Muscle layer of duodenum (tissue), 2 donors: ENCODE measurements at regions not wholly inside any gene's neighbourhood (a gene's known extent, or its start where the extent isn't known, plus 50 kb on each side); places are given as distances from the start of the nearest gene placed in this dataset.

ENCODE experiments used
- H3K27ac ChIP-seq: one replicate; pipeline ENCODE4 v1.7.0; 2013; ENCODE audit warnings: mild to moderate bottlenecking, low read length
- H3K27me3 ChIP-seq: one replicate; pipeline ENCODE4 v1.7.0; 2013; ENCODE audit warnings: low read depth, mild to moderate bottlenecking, control low read depth, low read length
- H3K36me3 ChIP-seq, 2 donors: one replicate each; pipeline ENCODE4 v1.7.0; 2013; ENCODE audit warnings: low read length in 2 of 2, control low read depth in 1 of 2, mild to moderate bottlenecking in 1 of 2; ENCODE audit not compliant: insufficient read depth in 2 of 2, control insufficient read depth in 1 of 2
- H3K4me1 ChIP-seq, 2 donors: one replicate each; pipeline ENCODE4 v1.7.0; 2013; ENCODE audit warnings: low read length in 2 of 2, mild to moderate bottlenecking in 2 of 2, control low read depth in 1 of 2, moderate library complexity in 1 of 2; ENCODE audit not compliant: insufficient read depth in 2 of 2, control insufficient read depth in 1 of 2
- H3K4me3 ChIP-seq, 2 donors: one replicate each; pipeline ENCODE4 v1.7.0; 2013; ENCODE audit warnings: low read length in 2 of 2, low read depth in 1 of 2, mild to moderate bottlenecking in 1 of 2
- H3K9me3 ChIP-seq, 2 donors: one replicate each; pipeline ENCODE4 v1.7.0; 2013; ENCODE audit warnings: low read length in 2 of 2, control low read depth in 1 of 2, mild to moderate bottlenecking in 1 of 2; ENCODE audit not compliant: control insufficient read depth in 1 of 2
- donor health status: healthy.

DNA sequence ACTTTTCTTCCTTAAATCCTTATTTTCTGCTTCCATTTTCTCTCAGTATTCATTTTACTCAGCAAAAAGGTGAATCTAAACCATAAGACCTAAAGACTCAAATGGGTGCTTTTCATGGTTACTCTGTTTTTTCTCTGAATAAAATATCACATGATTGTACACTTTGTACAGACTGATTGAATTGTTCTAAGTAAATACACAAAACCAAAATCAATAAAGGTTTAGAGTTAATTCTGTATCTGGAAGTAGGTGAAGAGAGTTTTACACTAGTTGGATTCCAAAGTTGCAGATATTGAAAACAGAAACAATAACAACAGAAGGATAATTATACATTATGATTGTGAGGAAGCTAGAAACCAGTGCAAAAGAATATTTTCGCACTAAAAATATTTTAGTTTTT lies 546.2 kb downstream of the TUSC7 start:
- Histone ChIP-seq H3K4me1 (no peaks in the 10 kb centered on the region), H3K27ac (no peak overlapping the region), H3K9me3 (no peaks in the 10 kb centered on the region), H3K36me3 (no peaks in the 10 kb centered on the region), H3K27me3 (no peaks in the 10 kb centered on the region), H3K4me3 (no peak overlapping the region)

DNA sequence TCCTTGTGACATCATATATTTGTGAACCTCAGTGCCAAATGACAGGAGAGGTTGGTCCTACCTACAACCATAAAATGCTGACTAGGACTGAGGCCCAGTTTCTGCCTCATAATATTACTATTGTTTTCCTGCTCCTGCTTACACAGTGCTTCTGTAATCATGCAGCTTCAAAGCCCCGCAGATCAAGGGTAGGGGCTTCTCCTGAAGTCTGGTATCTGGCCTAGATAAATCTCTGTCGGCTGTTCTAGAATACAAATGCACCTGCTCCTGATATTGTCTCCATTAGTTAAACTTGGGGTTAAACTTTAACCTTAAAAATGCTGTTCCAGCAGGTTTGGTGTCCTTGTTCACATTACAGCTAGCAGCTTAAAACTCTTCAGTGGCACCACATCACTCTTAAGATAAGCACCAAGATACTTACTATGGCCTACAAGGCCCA lies 552.4 kb downstream of the TUSC7 start:
- no peaks in the 10 kb centered on the region for H3K27me3 ChIP-seq
- H3K36me3 ChIP-seq = no peaks in the 10 kb centered on the region
- H3K27ac ChIP-seq = no peak overlapping the region
- no peaks in the 10 kb centered on the region for H3K9me3 ChIP-seq
- H3K4me1 ChIP-seq = peaks cover 0 to 6% of the 10 kb centered on the region in 2 donors
- no peak overlapping the region for H3K4me3 ChIP-seq

DNA sequence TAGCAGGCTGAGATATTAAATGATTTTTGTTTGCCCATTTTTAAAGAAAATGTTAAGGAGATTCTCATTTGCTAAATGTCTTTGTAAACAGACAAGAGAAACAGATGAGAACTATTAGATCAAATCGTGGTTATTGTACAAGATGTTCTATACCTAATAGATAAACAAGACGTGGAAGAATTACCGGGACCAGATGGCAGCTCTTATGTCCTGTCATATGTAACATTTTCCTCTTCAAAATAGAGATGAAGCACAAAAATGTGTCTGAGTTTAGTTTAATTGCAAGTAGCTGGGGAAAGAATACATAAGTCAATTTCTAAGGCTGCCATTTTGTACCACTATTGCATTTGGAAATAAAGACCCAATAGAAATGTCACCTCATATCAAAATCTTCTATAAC lies 553.7 kb downstream of the TUSC7 start:
- Histone ChIP-seq H3K9me3 (no peaks in the 10 kb centered on the region), H3K4me1 (peaks cover 0 to 6% of the 10 kb centered on the region in 2 donors), H3K27me3 (no peaks in the 10 kb centered on the region), H3K36me3 (no peaks in the 10 kb centered on the region), H3K4me3 (no peak overlapping the region), H3K27ac (no peak overlapping the region)

DNA sequence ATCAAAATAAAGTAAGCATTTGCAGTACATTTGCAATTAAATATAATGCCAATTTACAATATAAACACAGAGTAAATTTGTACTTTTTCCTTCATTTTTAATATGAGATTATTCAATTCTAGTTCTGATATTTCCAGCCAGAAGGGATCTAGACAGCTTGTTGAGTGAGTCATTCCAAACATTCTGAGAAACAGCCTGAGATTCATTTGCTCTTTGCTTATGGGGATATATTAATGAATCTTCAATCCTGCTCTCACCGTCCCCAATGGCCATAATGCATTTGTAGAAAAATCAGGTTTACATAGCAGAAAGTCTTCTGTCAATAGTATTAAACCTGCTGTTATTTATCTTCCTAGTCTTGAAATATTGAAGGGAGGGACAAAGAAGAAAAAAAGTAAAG lies 554.2 kb downstream of the TUSC7 start:
- no peaks in the 10 kb centered on the region for H3K27me3 ChIP-seq
- no peaks in the 10 kb centered on the region for H3K36me3 ChIP-seq
- peaks cover 0 to 6% of the 10 kb centered on the region in 2 donors for H3K4me1 ChIP-seq

DNA sequence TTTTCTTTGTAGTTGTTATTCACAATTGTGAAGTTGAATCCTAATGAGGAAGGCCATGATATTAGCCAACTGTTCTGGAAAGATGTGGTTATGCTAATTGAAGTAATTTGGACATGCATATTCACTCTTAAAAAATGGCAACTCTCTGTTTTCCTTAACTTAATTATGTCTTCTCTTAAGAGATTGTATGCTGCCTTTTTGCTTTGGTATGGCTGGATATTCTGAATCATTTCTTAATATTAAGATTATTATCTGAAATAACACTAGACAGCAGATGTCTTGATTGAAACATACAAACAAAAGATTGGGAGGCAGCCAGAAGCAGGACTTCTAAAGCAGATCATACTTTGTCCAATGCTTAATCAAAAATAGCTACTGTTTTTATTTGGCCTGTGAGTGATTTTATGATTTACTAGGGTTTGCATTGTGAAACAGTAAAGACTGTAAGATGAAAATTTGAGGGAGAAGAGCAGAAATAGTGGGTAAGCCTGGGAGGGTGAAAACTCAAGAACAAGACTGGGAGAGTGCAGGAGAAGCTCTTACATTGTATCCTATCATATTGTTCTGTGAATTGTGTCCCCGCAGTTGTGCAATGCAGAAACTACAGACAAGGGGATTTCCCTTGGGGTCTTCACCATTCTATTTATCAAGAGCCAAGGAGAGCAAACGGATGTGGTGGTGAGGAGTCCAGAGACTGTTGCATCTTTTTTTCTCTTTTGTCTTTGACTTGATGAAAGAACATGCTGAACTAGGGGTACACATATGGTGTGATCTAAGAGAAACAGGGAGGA lies 554.8 kb downstream of the TUSC7 start:
- H3K4me3 ChIP-seq = no peak overlapping the region
- no peaks in the 10 kb centered on the region for H3K36me3 ChIP-seq
- no peaks in the 10 kb centered on the region for H3K27me3 ChIP-seq
- no peaks in the 10 kb centered on the region for H3K9me3 ChIP-seq
- peaks cover 0 to 6% of the 10 kb centered on the region in 2 donors for H3K4me1 ChIP-seq
- no peak overlapping the region for H3K27ac ChIP-seq

More for the DNA sequence above, 554.2 kb downstream of the TUSC7 start:
- no peaks in the 10 kb centered on the region for H3K9me3 ChIP-seq
- no peak overlapping the region for H3K27ac ChIP-seq
- no peak overlapping the region for H3K4me3 ChIP-seq

DNA sequence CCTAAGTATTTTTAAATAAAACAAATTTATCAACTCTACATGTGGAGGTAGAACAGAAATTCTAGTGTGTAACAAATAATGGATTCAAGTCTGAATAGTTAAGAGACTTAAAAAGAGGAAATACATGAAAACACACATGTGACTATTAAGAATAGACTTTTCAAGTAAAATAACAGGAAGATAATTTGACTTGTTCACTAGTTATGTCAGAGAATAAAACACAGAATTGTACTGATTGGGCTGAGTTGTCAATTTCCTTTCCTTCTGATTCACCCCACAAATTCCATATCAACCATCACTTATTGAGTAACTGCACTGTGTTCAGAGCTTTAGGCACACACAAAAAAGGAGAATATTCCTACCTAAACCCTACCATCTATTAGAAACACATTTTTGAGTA lies 557.2 kb downstream of the TUSC7 start:
- no peaks in the 10 kb centered on the region for H3K9me3 ChIP-seq
- no peak overlapping the region for H3K27ac ChIP-seq
- no peaks in the 10 kb centered on the region for H3K27me3 ChIP-seq
- no peak overlapping the region for H3K4me3 ChIP-seq
- H3K36me3 ChIP-seq = no peaks in the 10 kb centered on the region
- peaks cover 0 to 6% of the 10 kb centered on the region in 2 donors for H3K4me1 ChIP-seq

DNA sequence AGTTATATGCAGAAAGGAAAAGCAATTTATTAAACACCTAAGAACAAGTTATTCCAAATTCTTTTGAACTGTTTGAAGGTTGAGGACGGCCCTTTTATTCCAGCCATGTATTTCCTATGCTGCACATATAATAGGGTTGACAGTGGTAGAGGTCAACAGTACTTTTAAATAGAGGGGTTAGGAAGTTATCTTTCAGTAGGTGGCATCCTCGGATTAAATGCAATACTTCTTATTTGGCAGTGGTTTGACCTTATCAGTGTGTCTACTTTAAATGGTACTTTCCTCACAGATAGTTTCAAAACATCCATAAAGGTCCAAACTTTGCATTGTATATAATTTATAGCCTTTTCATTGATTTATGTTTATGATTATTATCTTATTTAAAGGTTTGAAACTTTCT lies 558.7 kb downstream of the TUSC7 start:
- Histone ChIP-seq H3K36me3 (no peaks in the 10 kb centered on the region), H3K9me3 (no peaks in the 10 kb centered on the region), H3K4me3 (no peak overlapping the region), H3K4me1 (peaks cover 0 to 6% of the 10 kb centered on the region in 2 donors), H3K27me3 (no peaks in the 10 kb centered on the region), H3K27ac (no peak overlapping the region)

DNA sequence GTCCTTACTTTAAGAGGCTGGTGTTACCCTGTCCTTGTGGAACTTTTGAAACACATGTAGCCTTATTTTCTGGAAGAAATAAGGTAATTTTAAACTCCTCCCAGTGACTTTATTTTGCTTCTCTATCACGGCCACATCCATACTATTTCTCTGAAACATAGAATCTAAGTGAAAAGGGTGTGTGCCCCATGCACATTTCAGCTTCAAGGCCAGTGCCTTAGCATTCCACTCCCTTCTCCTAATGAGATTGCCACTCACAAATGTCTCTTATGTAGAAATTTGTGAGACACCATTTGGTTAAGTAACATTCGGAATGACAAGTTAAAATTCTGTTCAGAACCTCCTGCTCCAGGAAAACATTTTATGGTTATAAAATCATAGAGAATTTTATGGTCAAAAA lies 562.7 kb downstream of the TUSC7 start:
- no peaks in the 10 kb centered on the region for H3K9me3 ChIP-seq
- no peak overlapping the region for H3K4me3 ChIP-seq
- H3K27me3 ChIP-seq = no peaks in the 10 kb centered on the region
- H3K27ac ChIP-seq = no peak overlapping the region
- H3K4me1 ChIP-seq = no peaks in the 10 kb centered on the region
- no peaks in the 10 kb centered on the region for H3K36me3 ChIP-seq

DNA sequence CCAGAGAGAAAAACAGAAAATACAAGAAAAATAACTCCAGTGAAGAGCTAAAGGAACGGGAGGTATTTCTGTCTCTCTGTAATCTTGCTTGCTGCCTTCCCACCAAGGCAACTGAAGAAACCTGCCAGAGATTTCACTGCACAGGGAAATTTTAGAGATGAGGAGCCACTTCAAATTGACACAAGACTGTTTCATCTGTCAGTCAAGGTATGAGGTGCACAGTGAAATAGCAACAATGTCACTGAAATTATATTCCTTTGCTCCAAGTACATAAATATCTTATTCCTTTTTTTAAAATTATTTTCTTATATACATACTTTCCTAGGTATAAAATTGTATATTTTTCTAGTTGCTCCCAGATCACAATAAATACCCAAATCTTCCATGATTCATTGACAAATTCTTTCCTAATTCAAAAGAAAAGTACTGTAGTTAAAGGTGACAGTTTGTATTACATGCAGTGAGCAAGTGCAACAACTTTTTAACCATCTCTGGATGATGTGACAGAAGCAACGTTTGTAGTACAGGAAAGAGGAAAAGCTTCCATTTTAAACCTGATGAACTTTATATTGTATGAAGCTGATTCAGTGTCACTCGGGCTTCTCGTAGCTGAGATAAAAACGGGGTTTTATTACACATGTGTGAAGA lies 563.4 kb downstream of the TUSC7 start:
- Histone ChIP-seq H3K27ac (no peak overlapping the region), H3K4me3 (no peak overlapping the region), H3K36me3 (no peaks in the 10 kb centered on the region), H3K9me3 (no peaks in the 10 kb centered on the region), H3K4me1 (no peaks in the 10 kb centered on the region), H3K27me3 (no peaks in the 10 kb centered on the region)

DNA sequence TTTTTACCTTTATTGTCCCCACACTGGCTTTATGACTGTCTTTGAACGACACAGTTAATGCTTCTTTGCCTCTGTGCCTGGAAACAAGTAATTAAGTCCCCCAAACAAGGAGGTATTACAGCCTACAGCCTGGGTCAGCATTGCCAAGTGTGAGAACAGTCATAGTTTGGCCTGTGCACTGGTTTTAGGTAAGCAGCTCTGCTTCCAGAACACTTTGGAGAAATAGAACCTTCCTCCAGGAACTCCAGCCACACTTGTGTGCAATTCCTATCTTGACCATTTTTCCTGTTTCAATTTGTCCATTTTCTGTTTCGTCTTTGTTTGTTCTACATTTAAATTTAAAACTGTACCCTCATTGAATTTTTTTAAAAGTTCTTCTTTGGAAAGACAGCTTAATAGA lies 568.2 kb downstream of the TUSC7 start:
- Histone ChIP-seq H3K27me3 (no peaks in the 10 kb centered on the region), H3K4me3 (no peak overlapping the region), H3K4me1 (peaks cover 0 to 3% of the 10 kb centered on the region in 2 donors), H3K9me3 (no peaks in the 10 kb centered on the region), H3K27ac (no peak overlapping the region), H3K36me3 (no peaks in the 10 kb centered on the region)

DNA sequence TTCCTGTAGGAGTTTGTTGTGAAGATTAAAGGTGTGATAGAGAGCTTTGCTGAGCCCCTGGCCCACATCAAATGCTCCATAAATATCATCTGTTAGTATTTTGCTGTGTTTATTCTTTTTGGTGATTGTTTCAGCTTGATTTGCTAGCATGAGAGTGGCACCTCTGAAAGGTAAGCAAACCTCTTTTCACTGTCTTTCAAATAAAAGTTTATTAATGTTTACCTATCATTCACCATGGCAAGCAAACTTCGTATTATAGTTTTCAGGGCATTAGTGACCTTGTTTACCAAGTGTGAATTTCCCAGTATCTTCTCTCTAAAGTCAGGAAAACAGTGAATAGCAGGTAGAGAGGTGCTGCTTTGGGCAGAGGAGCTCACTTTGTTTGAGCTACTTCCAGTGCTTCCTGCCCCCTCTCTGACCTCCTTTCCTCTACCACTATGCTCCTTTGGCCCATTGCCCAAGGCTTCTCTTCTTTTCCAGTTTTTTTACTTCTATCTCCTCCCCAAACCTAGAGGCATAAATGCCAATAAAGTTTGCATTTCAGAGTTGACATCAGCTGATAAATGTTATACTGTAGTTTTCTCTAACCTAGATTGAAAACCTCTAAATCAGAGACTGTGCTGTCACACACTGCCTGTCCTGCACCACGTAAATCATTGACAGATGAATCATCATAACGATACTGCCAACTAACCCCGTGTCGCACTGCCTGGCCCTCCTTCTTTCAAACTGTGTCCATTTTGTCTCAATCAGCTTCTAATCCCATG lies 569.0 kb downstream of the TUSC7 start:
- Histone ChIP-seq H3K9me3 (no peaks in the 10 kb centered on the region), H3K27me3 (no peaks in the 10 kb centered on the region), H3K36me3 (no peaks in the 10 kb centered on the region), H3K27ac (no peak overlapping the region), H3K4me1 (peaks cover 0 to 3% of the 10 kb centered on the region in 2 donors), H3K4me3 (no peak overlapping the region)
